Mucosa of descending colon (tissue), 3 donors: ENCODE measurements at regions not wholly inside any gene's neighbourhood (a gene's known extent, or its start where the extent isn't known, plus 50 kb on each side); places are given as distances from the start of the nearest gene placed in this dataset.

Experiments used
- ATAC-seq: fragments of 200-7000 bp; cut with Tn5 transposase; one replicate; pipeline ENCODE4 v1.9.1; 2020; ENCODE audit warnings: mild to moderate bottlenecking, moderate library complexity
- DNase-seq, 3 donors: peaks; one replicate each; pipeline ENCODE4 v3.0.0-alpha.2; 2020
- H3K36me3 ChIP-seq: fragments of 200-600 bp; one replicate; pipeline ENCODE4 v1.8.0; 2021; ENCODE audit warnings: low read depth, mild to moderate bottlenecking
- H3K4me1 ChIP-seq: fragments of 200-600 bp; one replicate; pipeline ENCODE4 v1.8.0; 2021; ENCODE audit warnings: low read depth, mild to moderate bottlenecking
- H3K4me3 ChIP-seq: fragments of 200-600 bp; one replicate; pipeline ENCODE4 v1.8.0; 2021; ENCODE audit warnings: mild to moderate bottlenecking
- H3K9me3 ChIP-seq: fragments of 200-600 bp; one replicate; pipeline ENCODE4 v1.8.0; 2021; ENCODE audit warnings: mild to moderate bottlenecking
- intact Hi-C, 2 donors: fragments of 100-400 bp; cut with DNase I in 1 of 2; cut with micrococcal nuclease in 1 of 2; formaldehyde crosslinking; loops; one replicate each; pipeline versions ENCODE4 v1.11.0 to v1.11.1; 2022; cut with DNase I, micrococcal nuclease
- TF ChIP-seq, protein P1 (sequence below): fragments of 200-600 bp; IDR thresholded peaks from one replicate; pipeline ENCODE4 v1.8.0; 2022; ENCODE audit warnings: antibody characterized with exemption, mild to moderate bottlenecking
- donor health status: DM: no; HTN: no; CAD: no; lungs with moderate emphysema.
- donor health status: DM: no; HTN: no; CAD: no.
- donor health status: DM: no; HTN: yes; CAD: no.

DNA sequence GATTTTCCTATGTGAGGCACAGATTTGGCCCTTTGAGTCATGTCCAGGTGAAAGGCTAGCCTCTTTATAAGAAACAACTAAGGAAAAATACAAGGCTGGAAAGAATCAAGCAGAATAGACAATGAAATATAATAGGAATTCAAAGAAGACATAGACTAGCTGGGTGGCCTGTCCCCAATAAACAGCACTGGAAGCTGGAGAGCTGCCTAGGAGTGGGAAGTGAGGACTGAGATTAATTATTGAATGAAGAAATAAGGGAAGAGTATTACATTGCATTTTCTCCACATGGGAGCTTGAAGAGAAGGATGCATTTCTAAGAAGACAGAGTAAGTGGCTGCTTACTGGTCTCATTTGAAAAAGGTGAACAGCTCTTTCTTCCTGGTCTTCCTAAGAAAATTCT lies 100.0 kb downstream of the CCDC34 start:
- DNase-seq = no peak
- TF ChIP-seq, protein P1, sequence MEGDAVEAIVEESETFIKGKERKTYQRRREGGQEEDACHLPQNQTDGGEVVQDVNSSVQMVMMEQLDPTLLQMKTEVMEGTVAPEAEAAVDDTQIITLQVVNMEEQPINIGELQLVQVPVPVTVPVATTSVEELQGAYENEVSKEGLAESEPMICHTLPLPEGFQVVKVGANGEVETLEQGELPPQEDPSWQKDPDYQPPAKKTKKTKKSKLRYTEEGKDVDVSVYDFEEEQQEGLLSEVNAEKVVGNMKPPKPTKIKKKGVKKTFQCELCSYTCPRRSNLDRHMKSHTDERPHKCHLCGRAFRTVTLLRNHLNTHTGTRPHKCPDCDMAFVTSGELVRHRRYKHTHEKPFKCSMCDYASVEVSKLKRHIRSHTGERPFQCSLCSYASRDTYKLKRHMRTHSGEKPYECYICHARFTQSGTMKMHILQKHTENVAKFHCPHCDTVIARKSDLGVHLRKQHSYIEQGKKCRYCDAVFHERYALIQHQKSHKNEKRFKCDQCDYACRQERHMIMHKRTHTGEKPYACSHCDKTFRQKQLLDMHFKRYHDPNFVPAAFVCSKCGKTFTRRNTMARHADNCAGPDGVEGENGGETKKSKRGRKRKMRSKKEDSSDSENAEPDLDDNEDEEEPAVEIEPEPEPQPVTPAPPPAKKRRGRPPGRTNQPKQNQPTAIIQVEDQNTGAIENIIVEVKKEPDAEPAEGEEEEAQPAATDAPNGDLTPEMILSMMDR = no peak

GRCh38 chr11:27255447-27255828 lies 107.6 kb downstream of the CCDC34 start:
- no peak for ATAC-seq
- no peak for DNase-seq
- Histone ChIP-seq H3K36me3 (no peaks in the 10 kb centered on the region), H3K9me3 (no peaks in the 10 kb centered on the region), H3K4me1 (no peaks in the 10 kb centered on the region), H3K4me3 (no peak overlapping the region)
- TF ChIP-seq, protein P1 = no peak
- intact Hi-C loops = no loop called here

More for the DNA sequence above, 100.0 kb downstream of the CCDC34 start:
- no peaks in the 10 kb centered on the region for H3K9me3 ChIP-seq
- ATAC-seq = no peak
- intact Hi-C loops = no loop called here
- no peak overlapping the region for H3K4me3 ChIP-seq
- no peaks in the 10 kb centered on the region for H3K4me1 ChIP-seq
- H3K36me3 ChIP-seq = no peaks in the 10 kb centered on the region

- Histone ChIP-seq H3K36me3 (no peaks in the 10 kb centered on the region), H3K4me3 (no peak overlapping the region), H3K9me3 (no peaks in the 10 kb centered on the region), H3K4me1 (no peaks in the 10 kb centered on the region)
- DNase-seq (no peak), ATAC-seq (no peak)
- intact Hi-C loops = no loop called here
- TF ChIP-seq, protein P1 = no peak
Observed at GRCh38 chr11:27254744-27255446, 108.1 kb downstream of the CCDC34 start.

GRCh38 chr11:27253224-27253623 lies 109.8 kb downstream of the CCDC34 start:
- H3K4me1 ChIP-seq = no peaks in the 10 kb centered on the region
- H3K36me3 ChIP-seq = no peaks in the 10 kb centered on the region
- TF ChIP-seq, protein P1 = no peak
- no peak for DNase-seq
- no peaks in the 10 kb centered on the region for H3K9me3 ChIP-seq
- ATAC-seq = no peak
- intact Hi-C loops = no loop called here
- H3K4me3 ChIP-seq = no peak overlapping the region

- DNase-seq = no peak
- ATAC-seq = no peak
- no peaks in the 10 kb centered on the region for H3K36me3 ChIP-seq
- TF ChIP-seq, protein P1 = no peak
- H3K4me1 ChIP-seq = no peaks in the 10 kb centered on the region
- intact Hi-C loops = no loop called here
- H3K4me3 ChIP-seq = no peak overlapping the region
- no peaks in the 10 kb centered on the region for H3K9me3 ChIP-seq
Observed at GRCh38 chr11:27250867-27251665, 111.9 kb downstream of the CCDC34 start.
